ENCODE measurements at regions not wholly inside any gene's neighbourhood (a gene's known extent, or its start where the extent isn't known, plus 50 kb on each side); places are given as distances from the start of the nearest gene placed in this dataset.

DNA sequence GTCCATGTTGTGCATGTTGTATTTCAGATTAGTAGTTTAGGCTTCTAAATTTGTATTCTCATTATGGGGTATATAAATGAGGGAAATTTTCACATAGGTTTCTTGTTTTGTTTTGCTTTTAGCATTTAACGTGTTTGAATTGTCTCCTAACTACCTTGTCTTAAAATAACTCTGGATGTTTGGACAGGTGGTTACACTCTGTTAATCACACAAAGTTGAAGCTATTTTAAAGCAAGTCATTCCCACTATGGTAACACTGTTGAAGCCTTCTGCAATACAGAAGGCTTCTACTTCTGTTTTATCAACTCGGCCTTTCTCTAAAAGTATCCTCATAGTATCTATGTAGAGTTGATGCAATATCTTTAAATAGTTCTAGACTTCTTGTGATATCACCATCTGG is 245.3 kb upstream of the HTR2A start:
- no peak overlapping the region for H3K4me2 ChIP-seq
- TF ChIP-seq, protein P1, sequence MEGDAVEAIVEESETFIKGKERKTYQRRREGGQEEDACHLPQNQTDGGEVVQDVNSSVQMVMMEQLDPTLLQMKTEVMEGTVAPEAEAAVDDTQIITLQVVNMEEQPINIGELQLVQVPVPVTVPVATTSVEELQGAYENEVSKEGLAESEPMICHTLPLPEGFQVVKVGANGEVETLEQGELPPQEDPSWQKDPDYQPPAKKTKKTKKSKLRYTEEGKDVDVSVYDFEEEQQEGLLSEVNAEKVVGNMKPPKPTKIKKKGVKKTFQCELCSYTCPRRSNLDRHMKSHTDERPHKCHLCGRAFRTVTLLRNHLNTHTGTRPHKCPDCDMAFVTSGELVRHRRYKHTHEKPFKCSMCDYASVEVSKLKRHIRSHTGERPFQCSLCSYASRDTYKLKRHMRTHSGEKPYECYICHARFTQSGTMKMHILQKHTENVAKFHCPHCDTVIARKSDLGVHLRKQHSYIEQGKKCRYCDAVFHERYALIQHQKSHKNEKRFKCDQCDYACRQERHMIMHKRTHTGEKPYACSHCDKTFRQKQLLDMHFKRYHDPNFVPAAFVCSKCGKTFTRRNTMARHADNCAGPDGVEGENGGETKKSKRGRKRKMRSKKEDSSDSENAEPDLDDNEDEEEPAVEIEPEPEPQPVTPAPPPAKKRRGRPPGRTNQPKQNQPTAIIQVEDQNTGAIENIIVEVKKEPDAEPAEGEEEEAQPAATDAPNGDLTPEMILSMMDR (IDR thresholded peaks at IDR 0.05; ENCODE audit: poor library complexity): no peak
- no peaks in the 10 kb centered on the region for H4K20me1 ChIP-seq (ENCODE audit: insufficient read depth, poor library complexity, severe bottlenecking)
- H3K27me3 ChIP-seq: no peaks in the 10 kb centered on the region
- no peak for DNase-seq (ENCODE audit: low spot score)
- no peak overlapping the region for H3K4me3 ChIP-seq
- H2AFZ ChIP-seq: no peak overlapping the region
- no peaks in the 10 kb centered on the region for H3K9me3 ChIP-seq (ENCODE audit: low read depth)
- 76% methylated on average over 2 of the region's 2 CpGs for WGBS (ENCODE audit: low lambda C conversion rate, missing lambda C conversion rate)
- no peaks in the 10 kb centered on the region for H3K79me2 ChIP-seq
- H3K27ac ChIP-seq: no peak overlapping the region
- H3K9me2 ChIP-seq (replicated peaks; ENCODE audit: insufficient read depth): no peaks in the 10 kb centered on the region
- H3K4me1 ChIP-seq (ENCODE audit: insufficient read depth): no peaks in the 10 kb centered on the region
- H3K36me3 ChIP-seq (replicated peaks; ENCODE audit: insufficient read depth, low read depth): no peaks in the 10 kb centered on the region

GRCh38 chr13:47139519-47139918 is 242.7 kb upstream of the HTR2A start:
- no peak for TF ChIP-seq EZH2phosphoT487 (IDR thresholded peaks at IDR 0.05; ENCODE audit: low read depth, severe bottlenecking, unreplicated experiment)
- no peak overlapping the region for H2AFZ ChIP-seq
- H3K4me3 ChIP-seq: no peak overlapping the region
- H4K20me1 ChIP-seq (ENCODE audit: insufficient read depth, poor library complexity, severe bottlenecking): no peaks in the 10 kb centered on the region
- no peaks in the 10 kb centered on the region for H3K79me2 ChIP-seq
- no peaks in the 10 kb centered on the region for H3K9me3 ChIP-seq (ENCODE audit: low read depth)
- H3K36me3 ChIP-seq (replicated peaks; ENCODE audit: insufficient read depth, low read depth): no peaks in the 10 kb centered on the region
- no peaks in the 10 kb centered on the region for H3K4me1 ChIP-seq (ENCODE audit: insufficient read depth)
- 57% methylated on average over 2 of the region's 2 CpGs for WGBS (ENCODE audit: low lambda C conversion rate, missing lambda C conversion rate)
- no peaks in the 10 kb centered on the region for H3K9me2 ChIP-seq (replicated peaks; ENCODE audit: insufficient read depth)
- no peaks in the 10 kb centered on the region for H3K27me3 ChIP-seq
- DNase-seq (ENCODE audit: low spot score): no peak
- no peak overlapping the region for H3K27ac ChIP-seq
- no peak overlapping the region for H3K4me2 ChIP-seq

DNA sequence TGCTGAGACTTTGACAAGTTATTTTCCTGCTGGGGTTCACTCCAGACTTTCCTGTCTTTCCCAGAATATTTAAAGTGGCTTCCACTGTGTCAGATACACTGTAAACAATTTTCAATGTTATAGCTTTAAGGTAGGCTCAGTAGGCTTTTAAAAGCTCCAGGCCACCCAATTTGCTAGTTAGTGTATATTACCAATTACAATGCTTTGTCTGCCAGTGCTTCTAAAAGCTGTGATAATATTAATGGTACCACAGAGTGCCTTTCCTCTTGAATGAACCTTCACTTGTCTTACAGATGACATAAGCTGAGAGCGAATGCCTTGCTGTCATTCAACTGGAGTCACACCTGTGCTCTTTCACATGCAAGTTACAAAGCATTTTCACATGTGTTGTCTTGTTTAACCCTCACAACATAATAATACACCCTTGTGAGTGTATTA is 239.7 kb upstream of the HTR2A start:
- Histone ChIP-seq H3K9me2 (replicated peaks; ENCODE audit: insufficient read depth) (no peaks in the 10 kb centered on the region), H3K79me2 (no peaks in the 10 kb centered on the region), H3K4me3 (no peak overlapping the region), H3K36me3 (replicated peaks; ENCODE audit: insufficient read depth, low read depth) (no peaks in the 10 kb centered on the region), H3K27ac (no peak overlapping the region), H4K20me1 (ENCODE audit: insufficient read depth, poor library complexity, severe bottlenecking) (no peaks in the 10 kb centered on the region), H3K4me2 (no peak overlapping the region), H2AFZ (no peak overlapping the region), H3K27me3 (no peaks in the 10 kb centered on the region), H3K9me3 (ENCODE audit: low read depth) (no peaks in the 10 kb centered on the region), H3K4me1 (ENCODE audit: insufficient read depth) (no peaks in the 10 kb centered on the region)
- no peak for DNase-seq (ENCODE audit: low spot score)
- 47% methylated on average over 1 of the region's 1 CpG for WGBS (ENCODE audit: low lambda C conversion rate, missing lambda C conversion rate)
- TF ChIP-seq, protein P1 (IDR thresholded peaks at IDR 0.05; ENCODE audit: poor library complexity): no peak
- TF ChIP-seq EZH2phosphoT487 (IDR thresholded peaks at IDR 0.05; ENCODE audit: low read depth, severe bottlenecking, unreplicated experiment) (no peak), EZH2 (IDR thresholded peaks at IDR 0.05; ENCODE audit: borderline replicate concordance) (no peak)

GRCh38 chr13:47135800-47136503 is 239.1 kb upstream of the HTR2A start:
- TF ChIP-seq EZH2 (IDR thresholded peaks at IDR 0.05; ENCODE audit: borderline replicate concordance): no peak
- 56% methylated on average over 5 of the region's 5 CpGs for WGBS (ENCODE audit: low lambda C conversion rate, missing lambda C conversion rate)

More at GRCh38 chr13:47135800-47136503, 239.1 kb upstream of the HTR2A start:
- Histone ChIP-seq H3K79me2 (no peaks in the 10 kb centered on the region), H3K4me2 (no peak overlapping the region), H2AFZ (no peak overlapping the region), H3K27ac (no peak overlapping the region), H3K36me3 (replicated peaks; ENCODE audit: insufficient read depth, low read depth) (no peaks in the 10 kb centered on the region), H3K4me3 (no peak overlapping the region), H3K4me1 (ENCODE audit: insufficient read depth) (no peaks in the 10 kb centered on the region), H3K9me2 (replicated peaks; ENCODE audit: insufficient read depth) (no peaks in the 10 kb centered on the region), H3K9me3 (ENCODE audit: low read depth) (no peaks in the 10 kb centered on the region), H3K27me3 (no peaks in the 10 kb centered on the region), H4K20me1 (ENCODE audit: insufficient read depth, poor library complexity, severe bottlenecking) (no peaks in the 10 kb centered on the region)
- no peak for DNase-seq (ENCODE audit: low spot score)

All from hepatocyte (in vitro differentiated cells).